Peyer's patch (tissue), 4 donors: ENCODE measurements at regions not wholly inside any gene's neighbourhood (a gene's known extent, or its start where the extent isn't known, plus 50 kb on each side); places are given as distances from the start of the nearest gene placed in this dataset.

Experiments used
- POLR2A ChIP-seq, 2 donors: fragments of 450-650 bp; IDR thresholded peaks; one replicate each; pipeline ENCODE4 v1.5.1; 2017; ENCODE audit warnings: antibody characterized with exemption in 2 of 2, mild to moderate bottlenecking in 2 of 2, moderate library complexity in 2 of 2
- TF ChIP-seq, protein P1 (sequence below), 6 experiments: fragments of 450-650 bp in 4 of 6; fragments of 200-600 bp in 2 of 6; sonication (generic) in 1 of 6; IDR thresholded peaks; one replicate each; pipeline ENCODE4 v1.5.1; 2017 to 2019; ENCODE audit warnings: antibody characterized with exemption in 6 of 6, mild to moderate bottlenecking in 3 of 6, moderate library complexity in 1 of 6

DNA sequence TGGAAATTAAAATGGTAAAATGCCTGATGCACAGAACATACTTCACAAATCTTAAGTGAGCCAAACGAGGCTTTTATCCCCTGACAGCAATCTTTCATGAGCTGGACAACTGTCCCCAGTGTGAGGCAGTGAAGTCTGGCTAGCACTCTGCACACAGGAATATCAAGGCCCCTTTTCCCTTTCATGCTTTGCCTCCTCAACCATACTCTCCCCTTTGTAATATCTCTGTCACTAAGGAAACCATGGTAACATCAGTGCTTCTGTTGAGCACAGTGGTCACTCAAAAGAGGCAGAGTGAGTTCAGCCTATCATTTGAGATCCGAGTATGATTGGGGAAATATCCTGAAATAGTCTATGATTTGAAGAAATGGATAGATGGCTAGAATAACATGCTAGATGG lies 318.3 kb downstream of the ENC1 start:
- TF ChIP-seq, protein P1, sequence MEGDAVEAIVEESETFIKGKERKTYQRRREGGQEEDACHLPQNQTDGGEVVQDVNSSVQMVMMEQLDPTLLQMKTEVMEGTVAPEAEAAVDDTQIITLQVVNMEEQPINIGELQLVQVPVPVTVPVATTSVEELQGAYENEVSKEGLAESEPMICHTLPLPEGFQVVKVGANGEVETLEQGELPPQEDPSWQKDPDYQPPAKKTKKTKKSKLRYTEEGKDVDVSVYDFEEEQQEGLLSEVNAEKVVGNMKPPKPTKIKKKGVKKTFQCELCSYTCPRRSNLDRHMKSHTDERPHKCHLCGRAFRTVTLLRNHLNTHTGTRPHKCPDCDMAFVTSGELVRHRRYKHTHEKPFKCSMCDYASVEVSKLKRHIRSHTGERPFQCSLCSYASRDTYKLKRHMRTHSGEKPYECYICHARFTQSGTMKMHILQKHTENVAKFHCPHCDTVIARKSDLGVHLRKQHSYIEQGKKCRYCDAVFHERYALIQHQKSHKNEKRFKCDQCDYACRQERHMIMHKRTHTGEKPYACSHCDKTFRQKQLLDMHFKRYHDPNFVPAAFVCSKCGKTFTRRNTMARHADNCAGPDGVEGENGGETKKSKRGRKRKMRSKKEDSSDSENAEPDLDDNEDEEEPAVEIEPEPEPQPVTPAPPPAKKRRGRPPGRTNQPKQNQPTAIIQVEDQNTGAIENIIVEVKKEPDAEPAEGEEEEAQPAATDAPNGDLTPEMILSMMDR (IDR thresholded peaks at IDR 0.05), result no peak
- TF ChIP-seq POLR2A (IDR thresholded peaks at IDR 0.05), result no peak
